Daoy (cell line): ENCODE measurements at regions not wholly inside any gene's neighbourhood (a gene's known extent, or its start where the extent isn't known, plus 50 kb on each side); places are given as distances from the start of the nearest gene placed in this dataset.
A peak's percentile ranks its signal among the peaks of the same experiment; 100 is the strongest.

Experiments used
- DNase-seq: peaks from one replicate; pipeline ENCODE4 v3.0.0-alpha.2; 2015; ENCODE audit warnings: low read depth

DNA sequence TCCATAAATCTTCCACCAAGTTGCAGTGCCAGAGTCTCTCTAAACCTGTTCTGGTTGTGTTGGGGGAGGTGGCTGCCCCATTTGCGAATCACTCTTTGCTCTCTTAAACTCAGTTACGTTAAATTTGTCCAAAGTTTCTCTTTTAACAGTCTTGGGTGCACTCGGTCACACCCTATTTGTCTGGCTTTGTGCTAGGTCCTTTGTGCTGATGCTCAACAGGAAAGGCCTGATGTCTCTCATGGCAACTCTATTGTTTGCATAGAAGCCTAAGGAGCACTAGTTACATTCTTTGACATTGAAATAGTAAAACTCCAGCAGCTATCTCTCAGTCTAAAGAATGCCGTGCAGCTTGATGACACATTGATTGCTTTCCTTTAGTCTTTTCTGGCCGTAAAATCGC, 105.1 kb downstream of the TRMT11 start:
- DNase-seq: no peak

GRCh38 chr6:126093108-126093507, 106.8 kb downstream of the TRMT11 start:
- DNase-seq: no peak

DNA sequence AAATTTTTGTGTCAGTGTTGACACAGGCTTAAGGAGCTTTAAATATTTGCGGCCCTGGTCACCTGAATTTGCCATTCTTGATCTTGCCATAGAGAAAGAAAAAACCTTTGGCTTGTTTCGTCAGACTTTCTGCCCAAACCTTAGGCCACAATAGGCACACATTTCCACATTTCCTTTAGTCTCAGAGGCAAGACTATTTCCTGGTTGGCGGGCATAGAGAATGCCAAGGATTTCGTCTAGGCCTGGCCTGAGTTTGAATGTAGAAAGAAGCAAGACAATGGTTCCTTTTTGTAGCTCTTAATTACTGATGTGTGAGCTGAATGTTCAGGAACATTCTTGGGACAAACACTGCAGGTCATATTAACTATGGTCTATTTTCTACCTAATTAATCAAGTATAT, 108.1 kb downstream of the TRMT11 start:
- no peak for DNase-seq

DNA sequence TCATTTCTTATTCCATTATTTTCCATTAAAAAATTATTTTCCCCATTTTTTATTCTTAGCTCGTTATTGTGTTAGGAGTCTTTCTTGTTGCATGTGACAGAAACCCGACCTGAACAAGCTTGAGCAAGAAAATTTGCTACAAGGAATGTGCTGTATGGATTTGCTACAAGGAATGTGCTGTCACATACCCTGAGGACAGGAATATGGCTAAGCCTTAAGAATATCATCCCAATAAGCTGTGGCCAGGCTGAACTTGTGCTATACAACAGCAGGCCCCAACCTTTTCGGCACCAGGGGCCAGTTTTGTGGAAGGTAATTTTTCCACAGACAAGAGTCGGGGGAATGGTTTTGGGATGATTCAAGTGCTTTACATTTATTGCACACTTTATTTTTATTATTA, 114.0 kb downstream of the TRMT11 start:
- no peak for DNase-seq

DNA sequence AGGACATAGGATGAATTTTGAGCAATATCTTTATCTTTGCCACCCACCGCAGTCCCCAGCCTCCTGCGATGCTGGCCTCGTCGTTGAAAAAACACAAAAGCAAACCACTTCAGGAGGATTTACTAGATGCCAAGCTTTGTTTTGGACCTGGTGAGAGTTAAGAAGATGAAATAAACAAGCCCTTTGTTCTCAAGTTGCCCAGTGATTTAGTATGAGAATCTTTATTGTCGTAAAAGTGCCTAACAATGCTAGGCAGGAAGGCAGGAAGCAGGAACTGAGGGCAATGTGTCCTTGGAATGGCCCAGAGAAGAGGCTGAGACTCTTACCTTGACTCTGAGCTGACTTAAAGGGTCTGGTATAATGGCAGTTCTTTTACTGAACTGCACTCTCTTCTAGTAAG, 116.0 kb downstream of the TRMT11 start:
- no peak for DNase-seq

GRCh38 chr6:126103993-126104392, 117.7 kb downstream of the TRMT11 start:
- DNase-seq: no peak

- DNase-seq: no peak
Observed at GRCh38 chr6:126107475-126108166, 121.3 kb downstream of the TRMT11 start.

DNA sequence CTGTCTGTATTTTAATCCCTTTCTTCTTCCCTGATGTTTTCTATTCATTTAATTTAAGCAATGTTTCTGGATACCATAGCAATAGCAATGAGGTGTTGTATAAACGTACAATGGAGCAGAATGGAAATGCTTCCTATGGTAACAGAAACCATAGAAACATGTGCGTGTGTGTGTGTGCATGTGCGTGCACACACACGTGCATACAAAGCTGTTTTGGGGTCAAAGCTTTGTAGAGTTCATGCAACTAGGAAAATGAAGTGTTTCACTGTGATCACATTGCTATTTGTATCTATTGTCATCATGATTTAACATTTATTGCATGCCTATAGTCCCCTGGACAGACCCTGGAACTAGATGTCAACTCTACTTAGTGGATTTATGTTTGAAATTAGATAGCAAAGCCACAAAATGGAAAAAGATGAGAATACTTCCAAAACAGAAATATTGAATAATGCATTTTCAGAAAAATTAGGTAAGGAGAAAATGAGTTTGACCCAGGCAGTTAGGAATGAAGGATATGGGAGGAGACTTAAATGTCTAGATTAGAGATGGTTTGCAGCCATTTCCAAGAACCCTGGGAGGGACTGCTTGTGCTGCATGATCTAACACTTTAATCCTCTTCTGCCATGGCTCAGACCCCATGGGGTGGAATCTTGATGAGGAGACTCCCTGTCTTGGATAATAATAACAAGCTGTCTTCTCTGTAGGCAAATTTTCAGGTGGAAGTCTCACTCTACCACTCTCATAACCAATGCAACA, 124.4 kb downstream of the TRMT11 start:
- DNase-seq: no peak

GRCh38 chr6:126111327-126111726, 125.0 kb downstream of the TRMT11 start:
- no peak for DNase-seq

GRCh38 chr6:126112171-126112632, 125.9 kb downstream of the TRMT11 start:
- DNase-seq: peak; percentile 22

GRCh38 chr6:126113261-126113660, 126.9 kb downstream of the TRMT11 start:
- DNase-seq: no peak

- no peak for DNase-seq
Observed at GRCh38 chr6:126117251-126117650, 130.9 kb downstream of the TRMT11 start.

GRCh38 chr6:126118058-126118755, 131.9 kb downstream of the TRMT11 start:
- DNase-seq: peak; percentile 9

DNA sequence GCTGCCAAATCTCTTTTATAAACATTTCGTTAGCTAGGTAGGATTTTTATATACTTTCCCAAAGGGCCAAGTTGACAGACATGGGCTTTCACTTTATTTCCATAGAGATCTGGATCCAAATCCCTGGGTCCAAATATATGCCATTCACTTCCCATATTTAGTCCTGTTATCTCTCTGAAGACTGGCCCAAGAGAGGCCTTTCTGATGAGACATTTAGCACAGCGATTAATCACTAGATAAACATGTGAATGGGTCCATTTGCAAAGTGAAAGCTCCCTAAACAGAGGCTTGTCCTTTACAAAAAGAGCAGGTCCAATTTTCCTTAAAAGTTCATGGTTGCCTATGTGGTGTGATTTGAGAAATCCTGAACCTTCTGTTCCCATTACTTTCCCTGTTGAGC, 132.6 kb downstream of the TRMT11 start:
- DNase-seq: peak; percentile 40

DNA sequence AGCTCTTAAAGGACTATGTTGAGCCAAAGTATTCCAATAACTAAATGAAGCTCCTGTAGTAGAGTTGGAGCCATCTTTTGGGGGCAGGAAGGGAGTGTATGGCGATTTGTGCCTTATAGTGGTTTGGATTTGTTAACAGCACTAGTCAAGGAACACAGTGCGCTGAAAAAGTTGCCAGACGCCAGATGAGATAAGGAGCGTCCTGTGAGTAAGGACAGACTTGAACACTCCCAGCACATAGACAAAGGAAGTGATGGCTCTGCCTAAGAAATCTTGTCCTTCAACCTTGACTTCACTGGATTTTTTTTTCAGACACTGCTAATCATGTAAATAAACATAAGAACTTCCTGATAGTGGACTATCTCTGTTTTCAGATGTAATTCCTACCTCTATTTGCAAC, 136.9 kb downstream of the TRMT11 start:
- no peak for DNase-seq

DNA sequence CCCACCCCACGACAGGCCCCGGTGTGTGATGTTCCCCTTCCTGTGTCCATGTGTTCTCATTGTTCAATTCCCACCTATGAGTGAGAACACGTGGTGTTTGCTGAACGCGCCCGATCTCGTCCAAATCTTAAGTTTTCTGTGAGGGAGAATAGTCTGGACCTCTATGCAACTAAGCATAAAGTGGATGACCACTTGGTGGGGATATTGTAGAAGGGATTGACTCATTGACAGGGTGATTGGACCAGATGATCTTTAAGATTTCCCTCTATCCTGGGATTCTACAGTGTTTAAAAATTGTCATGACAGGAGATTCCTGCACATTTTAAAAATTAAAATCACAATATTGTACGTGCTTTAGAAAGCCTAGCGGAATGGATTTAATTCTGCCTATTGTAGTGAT, 141.3 kb downstream of the TRMT11 start:
- DNase-seq: no peak

DNA sequence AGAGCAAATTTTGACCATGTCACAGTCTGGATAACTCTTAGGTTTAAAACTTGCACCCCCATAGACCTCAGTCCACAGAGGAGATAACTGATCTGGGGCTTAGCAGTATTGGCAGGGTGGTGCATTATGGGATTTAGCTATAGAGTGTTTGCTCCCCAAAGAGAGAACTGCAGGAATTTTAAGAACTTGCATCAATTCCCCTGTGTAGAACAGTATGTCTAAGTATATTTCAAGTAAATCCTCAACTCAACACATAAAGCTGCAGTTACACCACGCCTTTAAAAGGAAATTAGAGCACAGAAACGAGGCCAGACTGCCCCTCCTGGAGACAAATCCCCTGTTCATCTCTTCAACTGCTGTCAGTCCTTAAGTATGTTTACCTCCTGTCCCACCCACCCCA, 144.9 kb downstream of the TRMT11 start:
- no peak for DNase-seq

GRCh38 chr6:126133984-126134383, 147.6 kb downstream of the TRMT11 start:
- no peak for DNase-seq

DNA sequence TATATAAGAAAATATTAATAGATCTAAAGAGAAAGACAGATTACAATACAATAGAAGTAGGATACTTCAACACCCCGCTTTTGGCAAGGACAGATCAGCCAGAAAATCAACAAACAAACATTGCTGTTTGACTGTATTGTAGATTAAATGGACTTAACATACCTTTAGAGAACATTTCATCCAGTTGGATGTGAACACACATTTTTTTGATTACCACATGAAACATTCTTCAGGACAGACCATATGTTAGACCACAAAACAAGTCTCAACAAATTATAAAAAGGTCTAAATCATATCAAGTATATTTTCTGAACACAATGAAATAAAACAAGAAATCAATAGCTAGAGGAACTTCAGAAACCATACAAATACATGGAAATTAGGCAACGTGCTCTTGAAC, 148.2 kb downstream of the TRMT11 start:
- DNase-seq: no peak

DNA sequence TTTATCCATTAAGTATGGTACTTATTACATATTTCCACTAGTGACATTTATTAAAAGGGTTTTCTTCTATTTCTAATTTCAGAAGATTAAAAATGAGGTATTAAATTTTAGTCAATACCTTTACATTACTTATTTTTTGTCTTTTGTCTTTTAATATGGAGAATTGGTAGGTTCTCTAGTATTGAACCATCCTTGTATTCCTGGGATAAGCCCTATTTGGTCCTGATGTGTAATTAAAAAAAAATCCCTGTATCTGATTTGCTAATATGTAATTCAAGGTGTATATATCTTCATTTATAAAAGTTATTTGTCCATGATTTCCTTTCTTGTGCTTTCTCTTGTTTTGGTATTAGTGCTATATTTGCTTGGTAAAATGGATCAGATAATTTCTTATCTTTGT, 153.7 kb downstream of the TRMT11 start:
- DNase-seq: no peak

- no peak for DNase-seq
Observed at GRCh38 chr6:126143761-126144251, 157.5 kb downstream of the TRMT11 start.

- DNase-seq: no peak
Observed at GRCh38 chr6:126145351-126145750, 159.0 kb downstream of the TRMT11 start.
